IMR-90 (cell line): ENCODE measurements at regions not wholly inside any gene's neighbourhood (a gene's known extent, or its start where the extent isn't known, plus 50 kb on each side); places are given as distances from the start of the nearest gene placed in this dataset.
A peak's percentile ranks its signal among the peaks of the same experiment; 100 is the strongest.

ENCODE experiments used
- ATAC-seq: fragments of 200-7000 bp; cut with Tn5 transposase; 2 replicates; pipeline ENCODE4 v1.9.1; 2020; ENCODE audit warnings: low read depth, mild to moderate bottlenecking, moderate library complexity
- BruUV-seq: library from RNA; stranded (reverse); fragments of 400-500 nt; replicated peaks from 2 replicates; lab custom pipeline; 2021; lab: Mats Ljungman, UMichigan
- CTCF ChIA-PET: fragments of 300-600 bp; formaldehyde crosslinking; extraction: SDS; loops from one replicate; lab custom pipeline; 2021; ENCODE audit warnings: antibody characterized with exemption; lab: Yijun Ruan, JAX
- POLR2A ChIA-PET: fragments of 300-600 bp; sonication (Branson Sonifier 250); formaldehyde crosslinking; loops from one replicate; lab custom pipeline; 2022; ENCODE audit warnings: antibody characterized with exemption; ENCODE audit not compliant: unreplicated experiment; lab: Charles Lee
- DNase-seq: peaks from one replicate; pipeline ENCODE4 v3.0.0; 2013
- H2AFZ ChIP-seq: replicated peaks from 2 replicates; pipeline ENCODE3; 2013; ENCODE audit warnings: low read length, mild to moderate bottlenecking; ENCODE audit not compliant: poor library complexity
- H2AK5ac ChIP-seq: 2 replicates; pipeline ENCODE4 v1.6.1; 2013; ENCODE audit warnings: low read depth, low read length, inconsistent platforms
- H2AK9ac ChIP-seq: replicated peaks from 2 replicates; pipeline ENCODE3; 2013; ENCODE audit warnings: mild to moderate bottlenecking, low read depth, low read length, moderate library complexity; ENCODE audit not compliant: poor library complexity
- H2BK120ac ChIP-seq: 2 replicates; pipeline ENCODE4 v1.6.1; 2013; ENCODE audit warnings: low read depth, low read length, inconsistent platforms
- H2BK15ac ChIP-seq: 3 replicates; pipeline ENCODE4 v1.6.1; 2013; ENCODE audit warnings: low read depth, low read length, inconsistent platforms
- H2BK20ac ChIP-seq: 2 replicates; pipeline ENCODE4 v1.6.1; 2013; ENCODE audit warnings: low read depth, mild to moderate bottlenecking, inconsistent platforms, low read length, moderate library complexity
- H2BK5ac ChIP-seq: 2 replicates; pipeline ENCODE4 v1.6.1; 2013; ENCODE audit warnings: mild to moderate bottlenecking, low read depth, low read length, inconsistent platforms; ENCODE audit not compliant: poor library complexity, severe bottlenecking
- H3K14ac ChIP-seq: replicated peaks from 2 replicates; pipeline ENCODE4 v1.6.1; 2013; ENCODE audit warnings: low read depth, low read length, inconsistent platforms
- H3K18ac ChIP-seq: 2 replicates; pipeline ENCODE4 v1.6.1; 2013; ENCODE audit warnings: low read depth, low read length, control low read depth
- H3K23ac ChIP-seq: 2 replicates; pipeline ENCODE4 v1.6.1; 2013; ENCODE audit warnings: low read depth, low read length, inconsistent platforms
- H3K27ac ChIP-seq: 2 replicates; pipeline ENCODE4 v1.5.1; 2013; ENCODE audit warnings: mild to moderate bottlenecking, control low read depth, low read length; ENCODE audit not compliant: insufficient read depth
- H3K27me3 ChIP-seq: 2 replicates; pipeline ENCODE4 v1.6.1; 2013; ENCODE audit warnings: low read length; ENCODE audit not compliant: control insufficient read depth, insufficient read depth
- H3K36me3 ChIP-seq: 2 replicates; pipeline ENCODE4 v1.6.1; 2013; ENCODE audit warnings: low read length, mixed read lengths; ENCODE audit not compliant: control insufficient read depth, insufficient read depth
- H3K4ac ChIP-seq: 2 replicates; pipeline ENCODE4 v1.6.1; 2013; ENCODE audit warnings: low read depth, low read length, inconsistent platforms
- H3K4me1 ChIP-seq: 2 replicates; pipeline ENCODE4 v1.6.1; 2013; ENCODE audit warnings: low read length, mixed read lengths; ENCODE audit not compliant: control insufficient read depth, insufficient read depth
- H3K4me2 ChIP-seq: 2 replicates; pipeline ENCODE4 v1.6.1; 2013; ENCODE audit warnings: low read depth, mild to moderate bottlenecking, control low read depth, low read length, moderate library complexity
- H3K4me3 ChIP-seq: 2 replicates; pipeline ENCODE4 v1.5.1; 2013; ENCODE audit warnings: low read depth, mild to moderate bottlenecking, control low read depth, low read length, moderate library complexity; ENCODE audit not compliant: insufficient read depth
- H3K56ac ChIP-seq: 2 replicates; pipeline ENCODE4 v1.6.1; 2013; ENCODE audit warnings: low read length, inconsistent platforms; ENCODE audit not compliant: insufficient read depth; ENCODE audit errors: extremely low read depth
- H3K79me1 ChIP-seq, 2 experiments: 2 replicates each; pipeline ENCODE4 v1.6.1; 2013; ENCODE audit warnings: low read length in 2 of 2, inconsistent platforms in 1 of 2, low read depth in 1 of 2
- H3K9ac ChIP-seq: 2 replicates; pipeline ENCODE4 v1.6.1; 2013; ENCODE audit warnings: low read depth, low read length, control low read depth
- H3K9me1 ChIP-seq: 2 replicates; pipeline ENCODE4 v1.6.1; 2013; ENCODE audit warnings: low read length, inconsistent platforms; ENCODE audit not compliant: insufficient read depth
- H3K9me3 ChIP-seq: 2 replicates; pipeline ENCODE4 v1.6.1; 2013; ENCODE audit warnings: low read length; ENCODE audit not compliant: control insufficient read depth, insufficient read depth
- H4K20me1 ChIP-seq: 2 replicates; pipeline ENCODE4 v1.6.1; 2013; ENCODE audit warnings: low read length, inconsistent platforms; ENCODE audit not compliant: insufficient read depth
- H4K5ac ChIP-seq: 2 replicates; pipeline ENCODE4 v1.6.1; 2013; ENCODE audit warnings: mild to moderate bottlenecking, low read depth, low read length, control low read depth
- H4K8ac ChIP-seq, 2 experiments: 2 replicates each; pipeline ENCODE4 v1.6.1; 2013; ENCODE audit warnings: low read depth in 2 of 2, low read length in 2 of 2, control low read depth in 1 of 2, inconsistent platforms in 1 of 2
- H4K91ac ChIP-seq: 2 replicates; pipeline ENCODE4 v1.6.1; 2013; ENCODE audit warnings: low read depth, low read length, inconsistent platforms; ENCODE audit not compliant: insufficient read depth
- BHLHE40 ChIP-seq: fragments of 150-350 bp; IDR thresholded peaks from 2 replicates; pipeline ENCODE4 v1.6.1; 2016; ENCODE audit warnings: mild to moderate bottlenecking, low read depth, low read length
- CEBPB ChIP-seq: IDR thresholded peaks from 2 replicates; pipeline ENCODE4 v1.6.1; 2012; ENCODE audit warnings: low read depth, low read length, improper control_type of control experiment
- CHD1 ChIP-seq: IDR thresholded peaks from 2 replicates; pipeline ENCODE4 v1.6.1; 2012; ENCODE audit warnings: low read depth, low read length, improper control_type of control experiment
- FOS ChIP-seq: fragments of 150-350 bp; IDR thresholded peaks from 2 replicates; pipeline ENCODE4 v1.6.1; 2016; ENCODE audit warnings: low read depth, low read length
- MAFK ChIP-seq: IDR thresholded peaks from 2 replicates; pipeline ENCODE4 v1.6.1; 2012; ENCODE audit warnings: low read depth, low read length, improper control_type of control experiment
- MAZ ChIP-seq: IDR thresholded peaks from 2 replicates; pipeline ENCODE4 v1.6.1; 2012; ENCODE audit warnings: low read depth, mild to moderate bottlenecking, low read length, improper control_type of control experiment, moderate library complexity, borderline replicate concordance
- MXI1 ChIP-seq: IDR thresholded peaks from 2 replicates; pipeline ENCODE4 v1.6.1; 2012; ENCODE audit warnings: low read depth, mild to moderate bottlenecking, low read length, moderate library complexity, borderline replicate concordance
- NFE2L2 ChIP-seq: fragments of 150-350 bp; IDR thresholded peaks from 2 replicates; pipeline ENCODE4 v1.6.1; 2016; ENCODE audit warnings: low read depth, mild to moderate bottlenecking, low read length
- POLR2A ChIP-seq: IDR thresholded peaks from 2 replicates; pipeline ENCODE4 v1.6.1; 2012; ENCODE audit warnings: mild to moderate bottlenecking, low read depth, low read length
- RAD21 ChIP-seq: IDR thresholded peaks from 2 replicates; pipeline ENCODE4 v1.6.1; 2012; ENCODE audit warnings: low read length, improper control_type of control experiment
- RCOR1 ChIP-seq: IDR thresholded peaks from 2 replicates; pipeline ENCODE4 v1.6.1; 2012; ENCODE audit warnings: mild to moderate bottlenecking, low read length, improper control_type of control experiment; ENCODE audit not compliant: insufficient replicate concordance
- RFX5 ChIP-seq: IDR thresholded peaks from 2 replicates; pipeline ENCODE4 v1.8.0; 2012; ENCODE audit warnings: low read depth, mild to moderate bottlenecking, low read length, moderate library complexity
- SMC3 ChIP-seq: fragments of 150-350 bp; IDR thresholded peaks from 2 replicates; pipeline ENCODE4 v1.6.1; 2016; ENCODE audit warnings: low read depth, mild to moderate bottlenecking, antibody characterized with exemption, low read length, moderate library complexity
- whole genome bisulfite sequencing, 2 experiments: methylation state at CpG; one replicate each; pipeline versions ENCODE4 v1.1.5 to v1.1.7; 2013; ENCODE audit warnings: missing lambda C conversion rate in 2 of 2; ENCODE audit not compliant: insufficient read length in 1 of 2; ENCODE audit errors: extremely low coverage in 2 of 2; 5-methylcytosine and 5-hydroxymethylcytosine counted together
- dilution Hi-C: fragments of 300-500 bp; cut with HindIII; formaldehyde crosslinking; loops from one replicate; pipeline ENCODE4 v1.14.3; 2018; ENCODE audit warnings: low sequenced_read_pairs; ENCODE audit not compliant: unreplicated experiment
- in situ Hi-C: fragments of 300-500 bp; cut with MboI; formaldehyde crosslinking; loops from 3 replicates; pipeline ENCODE4 v1.14.3; 2019; ENCODE audit warnings: low sequenced_read_pairs, inconsistent platforms, mixed read lengths
- intact Hi-C: fragments of 100-400 bp; cut with micrococcal nuclease; formaldehyde crosslinking; loops from 2 replicates; pipeline ENCODE4 v1.10.0; 2022
- TF ChIP-seq, protein P1 (sequence below): fragments of 150-350 bp; IDR thresholded peaks from 2 replicates; pipeline ENCODE4 v1.6.1; 2016; ENCODE audit warnings: low read depth, mild to moderate bottlenecking, low read length, moderate library complexity, borderline replicate concordance
- TF ChIP-seq, protein P2 (sequence below): conservative IDR thresholded peaks from 2 replicates; pipeline ENCODE4 v1.5.1; 2012; ENCODE audit warnings: mild to moderate bottlenecking, low read depth, low read length, improper control_type of control experiment
- TF ChIP-seq, protein P3 (sequence below): fragments of 150-350 bp; IDR thresholded peaks from 2 replicates; pipeline ENCODE4 v1.6.1; 2017; ENCODE audit warnings: mild to moderate bottlenecking, antibody characterized with exemption, low read length, low read depth

DNA sequence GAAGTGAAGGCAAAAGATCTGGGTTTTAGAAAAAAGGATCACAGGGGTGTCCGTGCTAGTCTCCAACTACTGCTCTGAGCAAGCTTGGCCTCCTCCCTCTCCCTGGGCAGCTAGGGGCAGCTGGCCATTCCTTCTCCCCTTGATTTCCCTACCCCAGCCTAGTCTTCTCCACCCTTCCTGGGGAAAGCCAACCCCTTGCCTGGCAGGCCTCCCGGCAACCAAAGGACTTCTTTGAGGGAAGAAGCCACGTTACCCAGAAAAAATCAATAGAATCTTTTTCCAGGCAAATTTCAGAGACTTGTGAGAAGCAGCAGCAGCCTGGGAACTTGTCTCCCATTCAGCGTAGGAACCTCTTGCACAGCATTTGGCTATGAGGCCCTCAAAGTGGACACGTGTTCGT, 91.5 kb downstream of the MIAT start:
- Histone ChIP-seq H4K91ac (no peak overlapping the region), H2BK20ac (no peak overlapping the region), H3K9me3 (peaks cover 7% of the 10 kb centered on the region), H3K27me3 (no peaks in the 10 kb centered on the region), H3K9me1 (peaks cover 3% of the 10 kb centered on the region; the same call in 1 of the 2 replicates), H3K4me1 (no peaks in the 10 kb centered on the region), H3K14ac (no peak overlapping the region), H3K27ac (no peak overlapping the region), H3K56ac (no peak overlapping the region), H4K20me1 (no peaks in the 10 kb centered on the region), H3K23ac (no peak overlapping the region), H3K4me3 (no peak overlapping the region), H4K5ac (no peak overlapping the region), H4K8ac (no peak overlapping the region), H3K9ac (no peak overlapping the region), H2BK15ac (no peak overlapping the region), H3K4me2 (no peak overlapping the region), H3K4ac (no peak overlapping the region), H3K18ac (no peak overlapping the region), H2AK5ac (0 out of 2 replicates have a peak overlapping the region, but pooled peaks have one; percentile 46), H2AFZ (no peak overlapping the region), H3K79me1 (no peaks in the 10 kb centered on the region), H2BK120ac (no peak overlapping the region), H2AK9ac (no peak overlapping the region), H2BK5ac (no peak overlapping the region), H3K36me3 (no peaks in the 10 kb centered on the region)
- DNase-seq (no peak), ATAC-seq (no peak)
- WGBS, 2 experiments, result 100% methylated on average over 5 of the region's 6 CpGs; no CpG with 5 or more reads in 1 of the 2 experiments
- in situ Hi-C loops, result no loop called here
- BruUV-seq, result no TSS peak
- dilution Hi-C loops, result no loop called here
- TF ChIP-seq CEBPB (no peak), POLR2A (no peak), RCOR1 (no peak), FOS (no peak), NFE2L2 (no peak), RAD21 (no peak), MAZ (no peak), SMC3 (no peak), MAFK (no peak), MXI1 (no peak), RFX5 (no peak), BHLHE40 (no peak), CHD1 (no peak)
- TF ChIP-seq, protein P1, sequence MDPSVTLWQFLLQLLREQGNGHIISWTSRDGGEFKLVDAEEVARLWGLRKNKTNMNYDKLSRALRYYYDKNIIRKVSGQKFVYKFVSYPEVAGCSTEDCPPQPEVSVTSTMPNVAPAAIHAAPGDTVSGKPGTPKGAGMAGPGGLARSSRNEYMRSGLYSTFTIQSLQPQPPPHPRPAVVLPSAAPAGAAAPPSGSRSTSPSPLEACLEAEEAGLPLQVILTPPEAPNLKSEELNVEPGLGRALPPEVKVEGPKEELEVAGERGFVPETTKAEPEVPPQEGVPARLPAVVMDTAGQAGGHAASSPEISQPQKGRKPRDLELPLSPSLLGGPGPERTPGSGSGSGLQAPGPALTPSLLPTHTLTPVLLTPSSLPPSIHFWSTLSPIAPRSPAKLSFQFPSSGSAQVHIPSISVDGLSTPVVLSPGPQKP, result no peak
- TF ChIP-seq, protein P2, sequence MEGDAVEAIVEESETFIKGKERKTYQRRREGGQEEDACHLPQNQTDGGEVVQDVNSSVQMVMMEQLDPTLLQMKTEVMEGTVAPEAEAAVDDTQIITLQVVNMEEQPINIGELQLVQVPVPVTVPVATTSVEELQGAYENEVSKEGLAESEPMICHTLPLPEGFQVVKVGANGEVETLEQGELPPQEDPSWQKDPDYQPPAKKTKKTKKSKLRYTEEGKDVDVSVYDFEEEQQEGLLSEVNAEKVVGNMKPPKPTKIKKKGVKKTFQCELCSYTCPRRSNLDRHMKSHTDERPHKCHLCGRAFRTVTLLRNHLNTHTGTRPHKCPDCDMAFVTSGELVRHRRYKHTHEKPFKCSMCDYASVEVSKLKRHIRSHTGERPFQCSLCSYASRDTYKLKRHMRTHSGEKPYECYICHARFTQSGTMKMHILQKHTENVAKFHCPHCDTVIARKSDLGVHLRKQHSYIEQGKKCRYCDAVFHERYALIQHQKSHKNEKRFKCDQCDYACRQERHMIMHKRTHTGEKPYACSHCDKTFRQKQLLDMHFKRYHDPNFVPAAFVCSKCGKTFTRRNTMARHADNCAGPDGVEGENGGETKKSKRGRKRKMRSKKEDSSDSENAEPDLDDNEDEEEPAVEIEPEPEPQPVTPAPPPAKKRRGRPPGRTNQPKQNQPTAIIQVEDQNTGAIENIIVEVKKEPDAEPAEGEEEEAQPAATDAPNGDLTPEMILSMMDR, result no peak
- TF ChIP-seq, protein P3, sequence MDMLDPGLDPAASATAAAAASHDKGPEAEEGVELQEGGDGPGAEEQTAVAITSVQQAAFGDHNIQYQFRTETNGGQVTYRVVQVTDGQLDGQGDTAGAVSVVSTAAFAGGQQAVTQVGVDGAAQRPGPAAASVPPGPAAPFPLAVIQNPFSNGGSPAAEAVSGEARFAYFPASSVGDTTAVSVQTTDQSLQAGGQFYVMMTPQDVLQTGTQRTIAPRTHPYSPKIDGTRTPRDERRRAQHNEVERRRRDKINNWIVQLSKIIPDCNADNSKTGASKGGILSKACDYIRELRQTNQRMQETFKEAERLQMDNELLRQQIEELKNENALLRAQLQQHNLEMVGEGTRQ, result no peak
- intact Hi-C loops, result no loop called here
- CTCF ChIA-PET, result interaction anchor here (0.5 kb wide), 1 partner anchor 1166 kb away, joined by 3 read pairs; no protein-coding TSS in a partner anchor
- POLR2A ChIA-PET, result no interaction called here
